HepG2 (cell line): ENCODE measurements at regions not wholly inside any gene's neighbourhood (a gene's known extent, or its start where the extent isn't known, plus 50 kb on each side); places are given as distances from the start of the nearest gene placed in this dataset.

ENCODE experiments used
- ATAC-seq: fragments of 200-7000 bp; cut with Tn5 transposase; 3 replicates; pipeline ENCODE4 v1.9.1; 2020; ENCODE audit warnings: mild to moderate bottlenecking, moderate library complexity
- BruUV-seq: library from RNA; stranded (reverse); fragments of 400-500 nt; replicated peaks from 2 replicates; lab custom pipeline; 2021; lab: Mats Ljungman, UMichigan
- CTCF ChIA-PET: fragments of 300-600 bp; formaldehyde crosslinking; extraction: SDS; loops from one replicate; lab custom pipeline; 2021; ENCODE audit warnings: low total read pairs, inconsistent platforms, low intra/inter-chr PET ratio; lab: Yijun Ruan, JAX
- POLR2A ChIA-PET: fragments of 350-600 bp; sonication (Branson Sonifier 250); formaldehyde crosslinking; loops from one replicate; lab custom pipeline; 2020; ENCODE audit warnings: antibody characterized with exemption, inconsistent platforms; lab: Yijun Ruan, JAX
- DNase-seq: peaks from one replicate; pipeline ENCODE4 v3.0.0-alpha.2; 2015; ENCODE audit warnings: low spot score
- FAIRE-seq: peaks from 3 replicates; lab custom pipeline; 2011; peaks lifted over from hg19 to GRCh38; lab: Jason Lieb, UNC
- H2AFZ ChIP-seq: one replicate; pipeline ENCODE4 v1.6.1; 2011; ENCODE audit warnings: low read length, inconsistent platforms
- H3K27ac ChIP-seq: fragments of 300-600 bp; 3 replicates; pipeline ENCODE4 v1.8.0; 2011; ENCODE audit warnings: mixed run types, mild to moderate bottlenecking, mixed read lengths, low read length, inconsistent platforms; ENCODE audit not compliant: insufficient read depth; ENCODE audit errors: extremely low read length
- H3K27me3 ChIP-seq, 2 experiments: fragments of 200-600 bp in 1 of 2; 2 replicates in 1 of 2; 3 replicates in 1 of 2; pipeline versions ENCODE4 v1.6.0 to v1.8.0; 2011; ENCODE audit warnings: low read length in 2 of 2, mild to moderate bottlenecking in 2 of 2, moderate library complexity in 2 of 2, inconsistent platforms in 1 of 2; ENCODE audit not compliant: insufficient read depth in 2 of 2, control insufficient read depth in 1 of 2
- H3K36me3 ChIP-seq, 2 experiments: fragments of 200-600 bp in 1 of 2; replicated peaks in 1 of 2; 2 replicates in 1 of 2; 3 replicates in 1 of 2; pipeline versions ENCODE4 v1.5.1 to v1.8.0; 2011; ENCODE audit warnings: low read length in 2 of 2, inconsistent platforms in 1 of 2; ENCODE audit not compliant: insufficient read depth in 2 of 2, control insufficient read depth in 1 of 2
- H3K4me1 ChIP-seq: 2 replicates; pipeline ENCODE4 v1.5.1; 2012; ENCODE audit warnings: low read length, inconsistent platforms; ENCODE audit not compliant: insufficient read depth
- H3K4me2 ChIP-seq: 2 replicates; pipeline ENCODE4 v1.6.0; 2011; ENCODE audit warnings: low read depth, low read length, inconsistent platforms
- H3K4me3 ChIP-seq, 3 experiments: fragments of 200-600 bp in 1 of 3; sonication (generic), shearing (Covaris generic) in 1 of 3; replicated peaks in 1 of 3; 2 replicates each; pipeline ENCODE4 v1.5.1; 2011 to 2016; ENCODE audit warnings: low read length in 3 of 3, inconsistent platforms in 2 of 3, low read depth in 2 of 3, mild to moderate bottlenecking in 2 of 3, control low read depth in 1 of 3, mixed read lengths in 1 of 3; ENCODE audit not compliant: insufficient read depth in 1 of 3
- H3K79me2 ChIP-seq: one replicate; pipeline ENCODE4 v1.6.1; 2011; ENCODE audit warnings: low read length, inconsistent platforms; ENCODE audit not compliant: insufficient read depth
- H3K9ac ChIP-seq: 2 replicates; pipeline ENCODE4 v1.6.0; 2011; ENCODE audit warnings: mild to moderate bottlenecking, low read depth, low read length, inconsistent platforms; ENCODE audit not compliant: insufficient read depth
- H3K9me3 ChIP-seq: 2 replicates; pipeline ENCODE4 v1.5.1; 2012; ENCODE audit warnings: mild to moderate bottlenecking, low read length
- H4K20me1 ChIP-seq: 2 replicates; pipeline ENCODE4 v1.6.0; 2011; ENCODE audit warnings: inconsistent platforms, mild to moderate bottlenecking, low read length, moderate library complexity; ENCODE audit not compliant: insufficient read depth
- DMAP1 ChIP-seq: IDR thresholded peaks from 2 replicates; pipeline ENCODE4 v1.6.1; 2016
- GABPB1 ChIP-seq: IDR thresholded peaks from 2 replicates; pipeline ENCODE4 v1.6.1; 2016; ENCODE audit warnings: mild to moderate bottlenecking, missing genetic modification reagents, moderate library complexity, missing compliant biosample characterization
- GTF2F1 ChIP-seq: fragments of 150-350 bp; IDR thresholded peaks from 2 replicates; pipeline ENCODE4 v1.6.1; 2014; ENCODE audit warnings: low read length
- NR1H2 ChIP-seq: sonication (generic); formaldehyde crosslinking; IDR thresholded peaks from 2 replicates; pipeline ENCODE4 v1.8.1; 2022; ENCODE audit warnings: low read depth, missing genetic modification reagents, borderline replicate concordance
- RAD21 ChIP-seq: fragments of 450-650 bp; formaldehyde crosslinking; IDR thresholded peaks from 2 replicates; pipeline ENCODE4 v1.5.0; 2020; ENCODE audit warnings: mild to moderate bottlenecking
- STAG1 ChIP-seq: sonication (generic); formaldehyde crosslinking; IDR thresholded peaks from 2 replicates; pipeline ENCODE4 v1.4.0; 2020; ENCODE audit warnings: missing genetic modification reagents
- ZNF431 ChIP-seq: sonication (generic); formaldehyde crosslinking; IDR thresholded peaks from 2 replicates; pipeline ENCODE4 v1.9.0; 2022; ENCODE audit warnings: missing genetic modification reagents, low read depth, mild to moderate bottlenecking, borderline replicate concordance
- ZNF574 ChIP-seq: sonication (generic); formaldehyde crosslinking; IDR thresholded peaks from 2 replicates; pipeline ENCODE4 v1.4.0; 2020; ENCODE audit warnings: missing genetic modification reagents
- ZNF724P ChIP-seq: sonication (generic); formaldehyde crosslinking; IDR thresholded peaks from 2 replicates; pipeline ENCODE4 v1.8.0; 2022; ENCODE audit warnings: missing genetic modification reagents, borderline replicate concordance
- ZNF841 ChIP-seq: sonication (generic); formaldehyde crosslinking; IDR thresholded peaks from 2 replicates; pipeline ENCODE4 v1.8.1; 2023; ENCODE audit warnings: missing genetic modification reagents, borderline replicate concordance
- WGBS: methylation state at CpG from one replicate; pipeline ENCODE4 v1.1.6; 2017; ENCODE audit warnings: low lambda C conversion rate; 5-methylcytosine and 5-hydroxymethylcytosine counted together
- in situ Hi-C: cut with HindIII; loops from 2 replicates; pipeline ENCODE4 v1.10.0; 2017; ENCODE audit warnings: low pct_unique_long_range_greater_than_20kb; ENCODE audit not compliant: extremely low pct_ligation_motif_present
- intact Hi-C: fragments of 100-400 bp; cut with micrococcal nuclease; formaldehyde crosslinking; loops from one replicate; pipeline ENCODE4 v1.10.0; 2022; ENCODE audit not compliant: unreplicated experiment
- TF ChIP-seq, protein P1 (sequence below): sonication (generic); formaldehyde crosslinking; IDR thresholded peaks from 2 replicates; pipeline ENCODE4 v1.8.0; 2022; ENCODE audit warnings: missing genetic modification reagents, mild to moderate bottlenecking, moderate library complexity, borderline replicate concordance
- TF ChIP-seq, protein P2 (sequence below): sonication (generic); formaldehyde crosslinking; IDR thresholded peaks from 2 replicates; pipeline ENCODE4 v1.5.0; 2020; ENCODE audit warnings: mild to moderate bottlenecking, missing genetic modification reagents, moderate library complexity

DNA sequence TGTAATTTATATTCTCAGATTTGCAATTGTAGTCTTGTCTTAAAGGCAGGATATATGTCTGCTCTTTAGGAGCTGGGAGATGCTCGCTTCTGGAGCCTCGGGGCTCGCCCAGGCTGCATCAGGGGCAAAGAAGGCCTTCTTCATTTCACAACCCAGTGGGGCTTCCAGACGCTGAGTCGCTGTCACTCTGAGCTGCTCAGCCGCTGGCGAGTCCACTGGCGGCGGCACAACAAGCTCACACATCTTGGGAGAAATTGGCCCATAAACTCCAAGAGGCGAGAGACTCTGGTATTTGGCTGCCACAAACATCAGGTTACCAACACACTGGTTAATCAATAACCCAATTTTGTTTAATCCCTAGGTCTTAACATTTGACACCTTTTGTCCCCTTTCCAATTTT is 216.6 kb downstream of the ATG4C start (continued):
- TF ChIP-seq ZNF574 (CRISPR knock-in tag), result no peak

GRCh38 chr1:63004868-63005267 is 220.9 kb downstream of the ATG4C start:
- H3K4me1 ChIP-seq, result no peaks in the 10 kb centered on the region
- POLR2A ChIA-PET, result no interaction called here
- H3K79me2 ChIP-seq, result no peaks in the 10 kb centered on the region
- in situ Hi-C loops, result loop anchor here (25.0 kb wide), 1 partner anchor 532 kb away; no protein-coding TSS in a partner anchor
- no peak overlapping the region for H3K4me2 ChIP-seq
- H3K27ac ChIP-seq, result no peak overlapping the region
- no peaks in the 10 kb centered on the region for H4K20me1 ChIP-seq
- H3K9me3 ChIP-seq, result no peaks in the 10 kb centered on the region
- 14% methylated on average over 1 of the region's 1 CpG for WGBS
- no TSS peak for BruUV-seq
- DNase-seq (peak; percentile 3), FAIRE-seq (peak; percentile 67), ATAC-seq (peak; percentile 61; the same call in 2 of the 3 replicates)
- intact Hi-C loops, result loop anchor here (10.0 kb wide), 1 partner anchor 140 kb away; no protein-coding TSS in a partner anchor
- CTCF ChIA-PET, result no interaction called here
- no peaks in the 10 kb centered on the region for H3K36me3 ChIP-seq
- H3K9ac ChIP-seq, result no peak overlapping the region
- H3K4me3 ChIP-seq, result no peak overlapping the region
- peak; percentile 73 for TF ChIP-seq STAG1 (CRISPR knock-in tag)
- no peak for TF ChIP-seq GTF2F1
- no peak for TF ChIP-seq ZNF841 (CRISPR knock-in tag)
- TF ChIP-seq DMAP1 (CRISPR knock-in tag), result no peak
- no peak for TF ChIP-seq ZNF431 (CRISPR knock-in tag)
- TF ChIP-seq GABPB1 (CRISPR knock-in tag), result no peak
- TF ChIP-seq, protein P1, sequence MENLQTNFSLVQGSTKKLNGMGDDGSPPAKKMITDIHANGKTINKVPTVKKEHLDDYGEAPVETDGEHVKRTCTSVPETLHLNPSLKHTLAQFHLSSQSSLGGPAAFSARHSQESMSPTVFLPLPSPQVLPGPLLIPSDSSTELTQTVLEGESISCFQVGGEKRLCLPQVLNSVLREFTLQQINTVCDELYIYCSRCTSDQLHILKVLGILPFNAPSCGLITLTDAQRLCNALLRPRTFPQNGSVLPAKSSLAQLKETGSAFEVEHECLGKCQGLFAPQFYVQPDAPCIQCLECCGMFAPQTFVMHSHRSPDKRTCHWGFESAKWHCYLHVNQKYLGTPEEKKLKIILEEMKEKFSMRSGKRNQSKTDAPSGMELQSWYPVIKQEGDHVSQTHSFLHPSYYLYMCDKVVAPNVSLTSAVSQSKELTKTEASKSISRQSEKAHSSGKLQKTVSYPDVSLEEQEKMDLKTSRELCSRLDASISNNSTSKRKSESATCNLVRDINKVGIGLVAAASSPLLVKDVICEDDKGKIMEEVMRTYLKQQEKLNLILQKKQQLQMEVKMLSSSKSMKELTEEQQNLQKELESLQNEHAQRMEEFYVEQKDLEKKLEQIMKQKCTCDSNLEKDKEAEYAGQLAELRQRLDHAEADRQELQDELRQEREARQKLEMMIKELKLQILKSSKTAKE (CRISPR knock-in tag), result no peak
- 0 out of 2 replicates have a peak, but pooled peaks have one; percentile 12 for TF ChIP-seq RAD21 (CRISPR knock-in tag)
- TF ChIP-seq, protein P2, sequence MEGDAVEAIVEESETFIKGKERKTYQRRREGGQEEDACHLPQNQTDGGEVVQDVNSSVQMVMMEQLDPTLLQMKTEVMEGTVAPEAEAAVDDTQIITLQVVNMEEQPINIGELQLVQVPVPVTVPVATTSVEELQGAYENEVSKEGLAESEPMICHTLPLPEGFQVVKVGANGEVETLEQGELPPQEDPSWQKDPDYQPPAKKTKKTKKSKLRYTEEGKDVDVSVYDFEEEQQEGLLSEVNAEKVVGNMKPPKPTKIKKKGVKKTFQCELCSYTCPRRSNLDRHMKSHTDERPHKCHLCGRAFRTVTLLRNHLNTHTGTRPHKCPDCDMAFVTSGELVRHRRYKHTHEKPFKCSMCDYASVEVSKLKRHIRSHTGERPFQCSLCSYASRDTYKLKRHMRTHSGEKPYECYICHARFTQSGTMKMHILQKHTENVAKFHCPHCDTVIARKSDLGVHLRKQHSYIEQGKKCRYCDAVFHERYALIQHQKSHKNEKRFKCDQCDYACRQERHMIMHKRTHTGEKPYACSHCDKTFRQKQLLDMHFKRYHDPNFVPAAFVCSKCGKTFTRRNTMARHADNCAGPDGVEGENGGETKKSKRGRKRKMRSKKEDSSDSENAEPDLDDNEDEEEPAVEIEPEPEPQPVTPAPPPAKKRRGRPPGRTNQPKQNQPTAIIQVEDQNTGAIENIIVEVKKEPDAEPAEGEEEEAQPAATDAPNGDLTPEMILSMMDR (CRISPR knock-in tag), result peak; percentile 61
- no peak for TF ChIP-seq ZNF724P (CRISPR knock-in tag)
- TF ChIP-seq NR1H2 (CRISPR knock-in tag), result no peak
- TF ChIP-seq, all 625 proteins: peak for 3
- Histone ChIP-seq H2AFZ (no peak overlapping the region), H3K27me3 (peaks cover 1 to 8% of the 10 kb centered on the region in 2 experiments; a peak in 3 of 5 replicates)
